GM10266 (cell line): ENCODE measurements at regions not wholly inside any gene's neighbourhood (a gene's known extent, or its start where the extent isn't known, plus 50 kb on each side); places are given as distances from the start of the nearest gene placed in this dataset.
"Not testable (repeated sequence)": the region's sequence is repeated elsewhere in the genome, so short reads cannot be mapped to it uniquely, and the experiment has no call there.

Source experiments
- DNase-seq: peaks from one replicate; pipeline ENCODE4 v3.0.0; 2012; ENCODE audit errors: extremely low spot score
- CTCF ChIP-seq: IDR thresholded peaks from 2 replicates; pipeline ENCODE4 v1.5.1; 2012; ENCODE audit warnings: mild to moderate bottlenecking, low read depth; ENCODE audit not compliant: control insufficient read depth, insufficient read depth; ENCODE audit errors: missing control alignments

- no peak for DNase-seq
- TF ChIP-seq CTCF = no peak
Observed at GRCh38 chr3:191680989-191681597, 220.1 kb downstream of the PYDC2 start.

- no peak for TF ChIP-seq CTCF
- no peak for DNase-seq
Observed at GRCh38 chr3:191682961-191683360, 222.0 kb downstream of the PYDC2 start.

GRCh38 chr3:191686626-191687025 is 225.7 kb downstream of the PYDC2 start:
- no peak for TF ChIP-seq CTCF
- DNase-seq = no peak

- no peak for TF ChIP-seq CTCF
- DNase-seq = no peak
Observed at GRCh38 chr3:191688756-191689433, 227.9 kb downstream of the PYDC2 start.

- DNase-seq = not testable (repeated sequence)
Observed at GRCh38 chr3:191691184-191691583, 230.2 kb downstream of the PYDC2 start.

GRCh38 chr3:191695131-191695814 is 234.3 kb downstream of the PYDC2 start:
- TF ChIP-seq CTCF = no peak
- DNase-seq = no peak

GRCh38 chr3:191695815-191696153 is 234.8 kb downstream of the PYDC2 start:
- TF ChIP-seq CTCF = no peak
- no peak for DNase-seq
